HG02571 (cell line): ENCODE measurements at regions not wholly inside any gene's neighbourhood (a gene's known extent, or its start where the extent isn't known, plus 50 kb on each side); places are given as distances from the start of the nearest gene placed in this dataset.
"Not testable (repeated sequence)": the region's sequence is repeated elsewhere in the genome, so short reads cannot be mapped to it uniquely, and the experiment has no call there.

ENCODE experiments used
- ATAC-seq: cut with Tn5 transposase; IDR thresholded peaks from one replicate; pipeline ENCODE4 v1.9.1; 2021; ENCODE audit warnings: mild to moderate bottlenecking, moderate library complexity; ENCODE audit not compliant: unreplicated experiment

GRCh38 chr10:2893991-2894390, 173.4 kb upstream of the PFKP start:
- ATAC-seq, result no peak

- ATAC-seq, result no peak
Measured at GRCh38 chr10:2893158-2893845, 174.0 kb upstream of the PFKP start.

- ATAC-seq, result no peak
Measured at GRCh38 chr10:2891770-2892124, 175.6 kb upstream of the PFKP start.

GRCh38 chr10:2891073-2891769, 176.1 kb upstream of the PFKP start:
- no peak for ATAC-seq

GRCh38 chr10:2890093-2890492, 177.3 kb upstream of the PFKP start:
- no peak for ATAC-seq

- ATAC-seq, result no peak
Measured at GRCh38 chr10:2888403-2889004, 178.8 kb upstream of the PFKP start.

- no peak for ATAC-seq
Measured at GRCh38 chr10:2887391-2888070, 179.8 kb upstream of the PFKP start.

- no peak for ATAC-seq
Measured at GRCh38 chr10:2886662-2887061, 180.7 kb upstream of the PFKP start.

GRCh38 chr10:2885288-2886278, 181.8 kb upstream of the PFKP start:
- no peak for ATAC-seq

GRCh38 chr10:2883983-2884540, 183.3 kb upstream of the PFKP start:
- ATAC-seq, result not testable (repeated sequence)

- ATAC-seq, result no peak
Measured at GRCh38 chr10:2883238-2883637, 184.1 kb upstream of the PFKP start.

GRCh38 chr10:2882628-2883027, 184.7 kb upstream of the PFKP start:
- no peak for ATAC-seq

- no peak for ATAC-seq
Measured at GRCh38 chr10:2881720-2882620, 185.4 kb upstream of the PFKP start.

GRCh38 chr10:2880050-2880449, 187.3 kb upstream of the PFKP start:
- not testable (repeated sequence) for ATAC-seq

GRCh38 chr10:2878818-2879217, 188.5 kb upstream of the PFKP start:
- ATAC-seq, result no peak

GRCh38 chr10:2876032-2876431, 191.3 kb upstream of the PFKP start:
- no peak for ATAC-seq

- ATAC-seq, result no peak
Measured at GRCh38 chr10:2874963-2875362, 192.4 kb upstream of the PFKP start.

- ATAC-seq, result no peak
Measured at GRCh38 chr10:2873769-2874168, 193.6 kb upstream of the PFKP start.

GRCh38 chr10:2871673-2872219, 195.6 kb upstream of the PFKP start:
- ATAC-seq, result no peak
